Stimulated activated CD4-positive, alpha-beta T cell treated with anti-CD3 and anti-CD28 coated beads, Interleukin-15, amount 100 ng/mL, for 48 hours (primary cell): ENCODE measurements at regions not wholly inside any gene's neighbourhood (a gene's known extent, or its start where the extent isn't known, plus 50 kb on each side); places are given as distances from the start of the nearest gene placed in this dataset.

Experiments used
- DNase-seq, 2 donors: peaks; one replicate each; pipeline ENCODE4 v3.0.0-alpha.2; 2020; ENCODE audit warnings: low read depth in 2 of 2

DNA sequence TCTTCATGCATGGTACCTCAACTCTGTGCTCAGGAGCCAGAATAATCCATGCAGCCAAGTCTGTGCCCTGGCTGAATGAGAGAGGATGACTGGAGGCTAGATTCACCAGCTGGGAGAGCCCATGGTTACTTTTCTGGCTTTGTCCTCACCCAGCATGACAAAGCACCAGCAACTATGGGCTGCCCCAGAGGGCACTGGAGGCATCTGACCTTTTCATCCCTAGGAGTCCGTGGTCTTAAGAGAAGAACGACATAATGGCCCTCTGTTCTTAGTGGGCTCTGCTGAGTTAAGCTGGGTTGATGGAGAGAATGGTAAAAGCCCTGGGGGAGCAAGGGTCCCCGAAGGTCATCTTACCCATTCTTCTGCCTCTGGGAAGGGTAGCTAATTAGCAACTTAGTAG lies 54.6 kb upstream of the TNP1 start:
- no peak for DNase-seq

DNA sequence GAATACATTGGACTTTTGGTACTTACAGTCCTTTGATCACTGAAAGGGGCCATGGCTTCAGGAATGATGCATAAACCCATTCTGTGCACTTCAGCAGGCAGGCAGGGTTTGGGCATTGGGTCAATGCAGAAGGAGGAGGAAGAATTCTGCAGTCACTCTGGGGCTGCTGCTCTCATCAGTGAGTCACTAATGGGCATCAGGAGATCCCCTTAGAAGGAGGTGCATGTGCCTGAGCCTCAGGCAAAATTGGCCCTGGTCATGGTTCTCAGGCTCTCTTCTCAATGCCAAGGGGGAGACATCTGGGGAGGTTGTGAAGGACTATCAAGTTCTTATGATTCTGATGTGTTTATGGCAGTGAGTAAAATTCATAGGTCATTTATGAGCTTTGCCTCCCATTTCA lies 52.0 kb upstream of the TNP1 start:
- no peak for DNase-seq

DNA sequence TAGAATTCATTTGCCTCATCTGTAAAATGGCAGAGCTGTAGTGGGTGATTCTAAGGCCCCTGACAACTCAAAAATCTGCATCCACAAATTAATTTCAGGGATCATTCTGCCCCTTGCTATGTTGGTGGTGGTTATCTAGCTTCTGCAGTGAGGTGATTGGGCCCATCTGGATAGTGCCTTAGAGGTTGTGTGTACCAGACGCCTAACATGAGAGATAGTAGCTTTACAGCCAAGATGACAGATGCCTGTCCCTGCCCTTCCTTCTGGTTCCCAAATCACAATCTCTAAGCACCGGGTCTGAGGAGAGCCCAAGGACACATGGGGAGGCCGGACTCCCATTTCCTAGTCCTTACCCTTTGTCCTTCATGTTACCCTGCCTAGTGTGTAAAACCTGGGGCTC lies 51.1 kb upstream of the TNP1 start:
- DNase-seq, result no peak

DNA sequence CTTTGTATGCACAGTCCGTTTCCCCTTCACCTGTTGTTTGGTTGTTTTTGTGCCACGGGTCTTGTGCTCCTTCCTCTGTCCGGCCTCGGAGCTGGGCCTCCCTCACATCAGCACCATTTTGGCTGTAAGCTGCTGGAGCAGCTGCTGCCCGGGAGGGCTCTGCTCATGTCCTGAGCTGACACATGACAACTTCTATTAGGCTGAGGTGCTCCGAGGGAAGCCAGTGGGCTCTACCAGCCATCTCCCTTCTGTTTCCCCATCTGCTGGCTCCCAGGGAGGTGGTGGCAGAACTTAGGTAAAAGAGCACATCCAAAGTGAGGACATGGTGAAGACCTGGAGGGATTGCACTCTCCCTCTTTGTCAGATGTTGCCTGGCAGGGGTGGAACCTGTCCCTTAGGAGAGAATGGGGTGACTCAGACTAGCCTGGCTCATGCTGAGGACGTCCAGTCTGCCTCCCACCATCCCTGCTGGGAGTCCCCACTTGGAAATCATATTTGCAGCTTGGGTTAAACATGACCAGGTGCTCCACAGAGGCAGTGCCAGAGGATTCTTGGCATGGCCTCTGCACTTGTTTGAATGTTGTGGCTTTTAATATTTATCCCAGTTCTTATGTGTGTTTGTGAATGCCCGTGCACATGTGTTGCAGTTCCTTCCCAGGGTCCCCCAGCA lies 49.8 kb upstream of the TNP1 start:
- no peak for DNase-seq
